Neural progenitor cell (in vitro differentiated cells): ENCODE measurements at regions not wholly inside any gene's neighbourhood (a gene's known extent, or its start where the extent isn't known, plus 50 kb on each side); places are given as distances from the start of the nearest gene placed in this dataset.

Experiments used
- EZH2 ChIP-seq: fragments of 200-600 bp; sonication (generic); IDR thresholded peaks from 2 replicates; pipeline ENCODE4 v1.6.1; 2017; ENCODE audit warnings: antibody characterized with exemption, mild to moderate bottlenecking, moderate library complexity
- TF ChIP-seq, protein P1 (sequence below): fragments of 200-600 bp; sonication (generic); IDR thresholded peaks from 2 replicates; pipeline ENCODE4 v1.5.1; 2017; ENCODE audit warnings: antibody characterized with exemption, mild to moderate bottlenecking

- TF ChIP-seq, protein P1, sequence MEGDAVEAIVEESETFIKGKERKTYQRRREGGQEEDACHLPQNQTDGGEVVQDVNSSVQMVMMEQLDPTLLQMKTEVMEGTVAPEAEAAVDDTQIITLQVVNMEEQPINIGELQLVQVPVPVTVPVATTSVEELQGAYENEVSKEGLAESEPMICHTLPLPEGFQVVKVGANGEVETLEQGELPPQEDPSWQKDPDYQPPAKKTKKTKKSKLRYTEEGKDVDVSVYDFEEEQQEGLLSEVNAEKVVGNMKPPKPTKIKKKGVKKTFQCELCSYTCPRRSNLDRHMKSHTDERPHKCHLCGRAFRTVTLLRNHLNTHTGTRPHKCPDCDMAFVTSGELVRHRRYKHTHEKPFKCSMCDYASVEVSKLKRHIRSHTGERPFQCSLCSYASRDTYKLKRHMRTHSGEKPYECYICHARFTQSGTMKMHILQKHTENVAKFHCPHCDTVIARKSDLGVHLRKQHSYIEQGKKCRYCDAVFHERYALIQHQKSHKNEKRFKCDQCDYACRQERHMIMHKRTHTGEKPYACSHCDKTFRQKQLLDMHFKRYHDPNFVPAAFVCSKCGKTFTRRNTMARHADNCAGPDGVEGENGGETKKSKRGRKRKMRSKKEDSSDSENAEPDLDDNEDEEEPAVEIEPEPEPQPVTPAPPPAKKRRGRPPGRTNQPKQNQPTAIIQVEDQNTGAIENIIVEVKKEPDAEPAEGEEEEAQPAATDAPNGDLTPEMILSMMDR, result no peak
- no peak for TF ChIP-seq EZH2
Measured at GRCh38 chr7:66556549-66557213, 72.0 kb upstream of the KCTD7 start.
